SK-N-SH (cell line): ENCODE measurements at regions not wholly inside any gene's neighbourhood (a gene's known extent, or its start where the extent isn't known, plus 50 kb on each side); places are given as distances from the start of the nearest gene placed in this dataset.

Experiments
- CTCF ChIA-PET: fragments of 300-600, 350-600 bp; formaldehyde crosslinking; extraction: SDS; loops from one replicate; lab custom pipeline; 2021; lab: Yijun Ruan, JAX
- POLR2A ChIA-PET: fragments of 350-600 bp; sonication (Branson Sonifier 250); formaldehyde crosslinking; extraction: SDS; loops from one replicate; lab custom pipeline; 2020; ENCODE audit warnings: antibody characterized with exemption, inconsistent platforms; lab: Yijun Ruan, JAX
- DNase-seq: peaks from one replicate; pipeline ENCODE4 v3.0.0; 2012
- H2AFZ ChIP-seq: fragments of 200-600 bp; sonication (generic); 2 replicates; pipeline ENCODE4 v1.8.1; 2016; ENCODE audit warnings: antibody characterized with exemption, mild to moderate bottlenecking, low read depth
- H3F3A ChIP-seq: fragments of 200-600 bp; sonication (generic); replicated peaks from 2 replicates; pipeline ENCODE3; 2016; ENCODE audit warnings: antibody characterized with exemption, mild to moderate bottlenecking; ENCODE audit not compliant: insufficient read depth
- H3K27ac ChIP-seq, 2 experiments: fragments of 200-500 bp in 1 of 2; fragments of 200-600 bp in 1 of 2; sonication (Bioruptor generic) in 1 of 2; sonication (generic), shearing (Covaris generic) in 1 of 2; 2 replicates each; pipeline versions ENCODE4 v1.5.1 to v1.6.1; 2014 to 2016; ENCODE audit warnings: low read depth in 2 of 2, inconsistent platforms in 1 of 2, low read length in 1 of 2, mild to moderate bottlenecking in 1 of 2, mixed read lengths in 1 of 2
- H3K27me3 ChIP-seq: fragments of 200-600 bp; sonication (generic), shearing (Covaris generic); 2 replicates; pipeline ENCODE4 v1.6.1; 2016; ENCODE audit warnings: mixed run types; ENCODE audit not compliant: insufficient read depth
- H3K36me3 ChIP-seq, 2 experiments: fragments of 200-500 bp in 1 of 2; fragments of 200-600 bp in 1 of 2; sonication (Bioruptor generic) in 1 of 2; sonication (generic) in 1 of 2; replicated peaks in 1 of 2; 2 replicates each; pipeline versions ENCODE3 to v1.5.1; 2014 to 2016; ENCODE audit warnings: low read length in 1 of 2, mild to moderate bottlenecking in 1 of 2; ENCODE audit not compliant: insufficient read depth in 2 of 2, control insufficient read depth in 1 of 2
- H3K4me1 ChIP-seq, 2 experiments: fragments of 200-500 bp in 1 of 2; fragments of 200-600 bp in 1 of 2; sonication (Bioruptor generic) in 1 of 2; sonication (generic), shearing (Covaris generic) in 1 of 2; 2 replicates each; pipeline versions ENCODE4 v1.5.1 to v1.6.1; 2014 to 2016; ENCODE audit warnings: low read depth in 1 of 2, low read length in 1 of 2, mixed run types in 1 of 2; ENCODE audit not compliant: insufficient read depth in 2 of 2, control insufficient read depth in 1 of 2
- H3K4me2 ChIP-seq: fragments of 200-600 bp; sonication (generic), shearing (Covaris generic); 2 replicates; pipeline ENCODE4 v1.6.1; 2017; ENCODE audit warnings: mixed run types
- H3K4me3 ChIP-seq, 2 experiments: fragments of 200-500 bp in 1 of 2; fragments of 200-600 bp in 1 of 2; sonication (Bioruptor generic) in 1 of 2; sonication (generic), shearing (Covaris generic) in 1 of 2; 2 replicates each; pipeline versions ENCODE4 v1.5.1 to v1.8.1; 2014 to 2016; ENCODE audit warnings: low read depth in 2 of 2, inconsistent platforms in 1 of 2, low read length in 1 of 2, mild to moderate bottlenecking in 1 of 2, mixed read lengths in 1 of 2, moderate library complexity in 1 of 2
- H3K79me2 ChIP-seq: fragments of 200-600 bp; sonication (generic); 2 replicates; pipeline ENCODE4 v1.8.1; 2017; ENCODE audit warnings: mild to moderate bottlenecking; ENCODE audit not compliant: insufficient read depth
- H3K9ac ChIP-seq: fragments of 200-600 bp; sonication (generic); 2 replicates; pipeline ENCODE4 v1.6.1; 2017; ENCODE audit warnings: mixed run types
- H3K9me2 ChIP-seq: fragments of 200-600 bp; sonication (generic); 2 replicates; pipeline ENCODE4 v1.6.1; 2017; ENCODE audit warnings: mixed run types
- H3K9me3 ChIP-seq: fragments of 200-600 bp; sonication (generic); 2 replicates; pipeline ENCODE4 v1.6.1; 2017; ENCODE audit warnings: mixed run types, mild to moderate bottlenecking, moderate library complexity
- H4K20me1 ChIP-seq: fragments of 200-600 bp; sonication (generic); 2 replicates; pipeline ENCODE4 v1.6.1; 2017; ENCODE audit warnings: mild to moderate bottlenecking, mixed run types; ENCODE audit not compliant: insufficient read depth
- ELF1 ChIP-seq: IDR thresholded peaks from 2 replicates; pipeline ENCODE4 v1.4.0; 2012
- FOXJ3 ChIP-seq: sonication (generic); formaldehyde crosslinking; IDR thresholded peaks from 2 replicates; pipeline ENCODE4 v1.5.1; 2020; ENCODE audit warnings: mild to moderate bottlenecking, missing genetic modification reagents
- GABPA ChIP-seq: IDR thresholded peaks from 2 replicates; pipeline ENCODE4 v1.4.0; 2012; ENCODE audit warnings: low read depth, mild to moderate bottlenecking
- GATA2 ChIP-seq: sonication (generic); formaldehyde crosslinking; IDR thresholded peaks from 2 replicates; pipeline ENCODE4 v1.5.0; 2020; ENCODE audit warnings: mild to moderate bottlenecking, missing genetic modification reagents
- MXI1 ChIP-seq: IDR thresholded peaks from 2 replicates; pipeline ENCODE4 v1.6.1; 2012; ENCODE audit warnings: mild to moderate bottlenecking, low read depth, low read length, improper control_type of control experiment
- NFIC ChIP-seq: IDR thresholded peaks from 2 replicates; pipeline ENCODE4 v1.4.0; 2012; ENCODE audit warnings: borderline replicate concordance
- NRF1 ChIP-seq: IDR thresholded peaks from 2 replicates; pipeline ENCODE4 v1.6.1; 2012; ENCODE audit warnings: low read depth, mild to moderate bottlenecking, low read length
- POLR2AphosphoS5 ChIP-seq: IDR thresholded peaks from 2 replicates; pipeline ENCODE4 v1.6.1; 2012; ENCODE audit warnings: low read depth, low read length
- RFX5 ChIP-seq: IDR thresholded peaks from 2 replicates; pipeline ENCODE4 v1.6.1; 2012; ENCODE audit warnings: mild to moderate bottlenecking, improper control_type of control experiment, low read length
- SMC3 ChIP-seq: IDR thresholded peaks from 2 replicates; pipeline ENCODE4 v1.6.1; 2012; ENCODE audit warnings: low read depth, low read length, improper control_type of control experiment
- TAF1 ChIP-seq: IDR thresholded peaks from 2 replicates; pipeline ENCODE4 v1.6.1; 2012; ENCODE audit warnings: low read depth, mild to moderate bottlenecking, low read length, moderate library complexity, borderline replicate concordance
- YY1 ChIP-seq: IDR thresholded peaks from 2 replicates; pipeline ENCODE4 v1.4.0; 2012; ENCODE audit warnings: low read depth, mild to moderate bottlenecking
- WGBS: methylation state at CpG from one replicate; pipeline ENCODE4 v1.1.6; 2017; ENCODE audit warnings: low lambda C conversion rate; 5-methylcytosine and 5-hydroxymethylcytosine counted together
- TF ChIP-seq, protein P1 (sequence below): IDR thresholded peaks from 2 replicates; pipeline ENCODE4 v1.4.0; 2012; ENCODE audit warnings: low read depth, borderline replicate concordance
- TF ChIP-seq, protein P2 (sequence below): IDR thresholded peaks from 2 replicates; pipeline ENCODE4 v1.4.0; 2012; ENCODE audit warnings: low read depth, borderline replicate concordance
- TF ChIP-seq, protein P3 (sequence below): fragments of 200-600 bp; sonication (generic); IDR thresholded peaks from 2 replicates; pipeline ENCODE4 v1.6.1; 2017; ENCODE audit warnings: antibody characterized with exemption, mild to moderate bottlenecking, moderate library complexity

DNA sequence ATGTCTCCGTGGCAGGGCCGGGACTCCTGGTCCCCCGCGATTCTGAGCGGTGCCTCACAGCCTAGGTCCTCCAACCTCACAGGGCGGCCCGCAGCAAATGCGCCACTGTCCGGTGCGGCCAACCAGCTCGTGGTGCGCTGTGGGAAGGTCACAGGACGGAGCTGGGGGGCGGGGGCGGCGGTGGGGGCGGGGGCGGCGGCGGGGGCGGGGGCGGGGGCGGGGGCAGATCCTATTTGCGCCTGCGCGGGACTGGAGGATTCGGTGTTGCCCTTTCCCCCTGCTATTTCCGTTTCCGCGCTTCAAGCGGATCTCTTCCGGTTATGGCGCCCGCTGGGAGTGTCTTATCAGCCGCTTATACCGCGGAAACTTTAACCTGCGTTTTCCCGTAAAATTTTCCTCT lies 106.7 kb upstream of the SNRPN start:
- peak overlapping the region; percentile 40 to 58; a peak in 3 of 4 replicates for H3K4me3 ChIP-seq
- 37% methylated on average over 20 of the region's 39 CpGs for WGBS
- H2AFZ ChIP-seq: peak overlapping the region; percentile 75
- peak; percentile 85 for TF ChIP-seq GABPA
- TF ChIP-seq, protein P1, sequence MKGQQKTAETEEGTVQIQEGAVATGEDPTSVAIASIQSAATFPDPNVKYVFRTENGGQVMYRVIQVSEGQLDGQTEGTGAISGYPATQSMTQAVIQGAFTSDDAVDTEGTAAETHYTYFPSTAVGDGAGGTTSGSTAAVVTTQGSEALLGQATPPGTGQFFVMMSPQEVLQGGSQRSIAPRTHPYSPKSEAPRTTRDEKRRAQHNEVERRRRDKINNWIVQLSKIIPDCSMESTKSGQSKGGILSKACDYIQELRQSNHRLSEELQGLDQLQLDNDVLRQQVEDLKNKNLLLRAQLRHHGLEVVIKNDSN: no peak
- TF ChIP-seq ELF1: 0 out of 2 replicates have a peak, but pooled peaks have one; percentile 37
- no peak for TF ChIP-seq TAF1
- no peak for TF ChIP-seq GATA2 (CRISPR knock-in tag)
- peak; percentile 31; the same call in 1 of the 2 replicates for TF ChIP-seq NRF1
- no peak for TF ChIP-seq RFX5
- peak; percentile 84; the same call in 1 of the 2 replicates for TF ChIP-seq YY1
- TF ChIP-seq POLR2AphosphoS5: peak; percentile 43; the same call in 1 of the 2 replicates
- TF ChIP-seq MXI1: no peak
- POLR2A ChIA-PET: no interaction called here
- H3K36me3 ChIP-seq: no peaks in the 10 kb centered on the region
- no peaks in the 10 kb centered on the region for H3K4me1 ChIP-seq
- peak; percentile 63 for DNase-seq
- no peaks in the 10 kb centered on the region for H3K27me3 ChIP-seq
- 0 out of 2 replicates have a peak overlapping the region, but pooled peaks have one; percentile 44 for H3K4me2 ChIP-seq
- H4K20me1 ChIP-seq: no peaks in the 10 kb centered on the region
- CTCF ChIA-PET: no interaction called here
- no peaks in the 10 kb centered on the region for H3K9me2 ChIP-seq
- 0 out of 2 replicates have a peak overlapping the region, but pooled peaks have one; percentile 29 for H3K9ac ChIP-seq
- no peaks in the 10 kb centered on the region for H3F3A ChIP-seq
- no peaks in the 10 kb centered on the region for H3K9me3 ChIP-seq
- H3K79me2 ChIP-seq: no peaks in the 10 kb centered on the region
- H3K27ac ChIP-seq: no peak overlapping the region

DNA sequence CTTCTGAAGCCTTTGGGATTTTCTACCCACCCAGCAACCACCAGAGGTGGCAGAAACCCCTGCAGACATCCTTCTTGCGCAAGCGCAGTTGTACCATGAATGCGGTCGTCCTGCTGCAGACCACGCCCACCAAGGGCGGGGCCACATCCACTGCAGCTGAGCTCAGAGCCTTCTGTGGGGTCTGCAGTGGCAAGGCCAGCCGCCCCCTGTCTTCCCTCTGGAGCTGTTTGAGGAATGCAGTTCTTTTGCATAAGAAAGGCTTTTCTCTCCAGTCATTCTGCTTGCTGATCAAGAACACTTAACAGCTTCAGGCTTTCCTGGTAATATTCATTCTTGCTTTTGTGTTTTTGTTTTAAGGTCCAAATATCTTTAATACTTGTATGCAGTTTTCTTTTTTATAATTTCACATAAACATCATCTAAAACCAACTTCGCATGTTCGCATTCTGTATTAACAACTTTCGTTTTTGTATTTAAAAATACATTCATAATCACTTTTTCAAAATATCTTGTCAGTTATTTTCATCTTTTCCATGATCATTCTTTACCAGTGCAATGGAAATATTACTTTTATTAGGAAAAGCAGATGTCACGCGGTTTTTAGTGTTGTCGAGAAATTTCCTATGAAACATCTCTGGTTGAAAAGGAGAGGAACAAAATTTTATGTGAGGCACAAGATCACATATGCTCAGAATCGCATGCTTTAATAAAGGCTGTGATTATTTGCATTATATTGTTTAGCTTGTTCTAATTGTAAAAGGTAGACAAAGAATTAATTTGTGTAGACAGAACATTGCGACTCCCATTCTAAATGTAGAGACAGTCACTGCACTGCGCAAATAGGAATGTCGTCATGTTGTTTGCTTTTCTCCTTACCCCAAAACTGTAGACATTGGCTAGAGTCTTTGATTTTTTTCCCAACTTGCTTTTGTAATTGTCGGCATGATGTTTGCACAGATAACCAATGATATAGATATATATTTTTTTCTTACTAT lies 98.1 kb upstream of the SNRPN start:
- 22% methylated on average over 18 of the region's 18 CpGs for WGBS
- Histone ChIP-seq H3K9ac (peak overlapping the region; percentile 68; the same call in 1 of the 2 replicates), H4K20me1 (no peaks in the 10 kb centered on the region), H3K9me3 (no peaks in the 10 kb centered on the region), H3K27ac (peak overlapping the region in 1 of 2 experiments; percentile 92; a peak in 2 of 4 replicates), H3K4me3 (peak overlapping the region; percentile 38 to 57; a peak in 3 of 4 replicates), H3K36me3 (no peaks in the 10 kb centered on the region), H3K4me2 (peak overlapping the region; percentile 75), H3F3A (peaks cover 30% of the 10 kb centered on the region), H2AFZ (0 out of 2 replicates have a peak overlapping the region, but pooled peaks have one; percentile 11), H3K4me1 (peaks cover 0 to 3% of the 10 kb centered on the region in 2 experiments; a peak in 2 of 4 replicates), H3K79me2 (peaks cover 4% of the 10 kb centered on the region; the same call in 1 of the 2 replicates), H3K27me3 (no peaks in the 10 kb centered on the region), H3K9me2 (no peaks in the 10 kb centered on the region)
- TF ChIP-seq YY1 (no peak), NFIC (no peak), TAF1 (0 out of 2 replicates have a peak, but pooled peaks have one; percentile 9), SMC3 (no peak), NRF1 (peak; percentile 44; the same call in 1 of the 2 replicates), FOXJ3 (no peak), POLR2AphosphoS5 (peak; percentile 27; the same call in 1 of the 2 replicates), GABPA (no peak)
- TF ChIP-seq, protein P2, sequence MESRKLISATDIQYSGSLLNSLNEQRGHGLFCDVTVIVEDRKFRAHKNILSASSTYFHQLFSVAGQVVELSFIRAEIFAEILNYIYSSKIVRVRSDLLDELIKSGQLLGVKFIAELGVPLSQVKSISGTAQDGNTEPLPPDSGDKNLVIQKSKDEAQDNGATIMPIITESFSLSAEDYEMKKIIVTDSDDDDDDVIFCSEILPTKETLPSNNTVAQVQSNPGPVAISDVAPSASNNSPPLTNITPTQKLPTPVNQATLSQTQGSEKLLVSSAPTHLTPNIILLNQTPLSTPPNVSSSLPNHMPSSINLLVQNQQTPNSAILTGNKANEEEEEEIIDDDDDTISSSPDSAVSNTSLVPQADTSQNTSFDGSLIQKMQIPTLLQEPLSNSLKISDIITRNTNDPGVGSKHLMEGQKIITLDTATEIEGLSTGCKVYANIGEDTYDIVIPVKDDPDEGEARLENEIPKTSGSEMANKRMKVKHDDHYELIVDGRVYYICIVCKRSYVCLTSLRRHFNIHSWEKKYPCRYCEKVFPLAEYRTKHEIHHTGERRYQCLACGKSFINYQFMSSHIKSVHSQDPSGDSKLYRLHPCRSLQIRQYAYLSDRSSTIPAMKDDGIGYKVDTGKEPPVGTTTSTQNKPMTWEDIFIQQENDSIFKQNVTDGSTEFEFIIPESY: no peak
- TF ChIP-seq, protein P3, sequence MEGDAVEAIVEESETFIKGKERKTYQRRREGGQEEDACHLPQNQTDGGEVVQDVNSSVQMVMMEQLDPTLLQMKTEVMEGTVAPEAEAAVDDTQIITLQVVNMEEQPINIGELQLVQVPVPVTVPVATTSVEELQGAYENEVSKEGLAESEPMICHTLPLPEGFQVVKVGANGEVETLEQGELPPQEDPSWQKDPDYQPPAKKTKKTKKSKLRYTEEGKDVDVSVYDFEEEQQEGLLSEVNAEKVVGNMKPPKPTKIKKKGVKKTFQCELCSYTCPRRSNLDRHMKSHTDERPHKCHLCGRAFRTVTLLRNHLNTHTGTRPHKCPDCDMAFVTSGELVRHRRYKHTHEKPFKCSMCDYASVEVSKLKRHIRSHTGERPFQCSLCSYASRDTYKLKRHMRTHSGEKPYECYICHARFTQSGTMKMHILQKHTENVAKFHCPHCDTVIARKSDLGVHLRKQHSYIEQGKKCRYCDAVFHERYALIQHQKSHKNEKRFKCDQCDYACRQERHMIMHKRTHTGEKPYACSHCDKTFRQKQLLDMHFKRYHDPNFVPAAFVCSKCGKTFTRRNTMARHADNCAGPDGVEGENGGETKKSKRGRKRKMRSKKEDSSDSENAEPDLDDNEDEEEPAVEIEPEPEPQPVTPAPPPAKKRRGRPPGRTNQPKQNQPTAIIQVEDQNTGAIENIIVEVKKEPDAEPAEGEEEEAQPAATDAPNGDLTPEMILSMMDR: 0 out of 2 replicates have a peak, but pooled peaks have one; percentile 12
- POLR2A ChIA-PET: no interaction called here
- peak; percentile 52 for DNase-seq
- CTCF ChIA-PET: interaction anchor here (0.6 kb wide), 1 partner anchor 147 kb away, joined by 3 read pairs; no protein-coding TSS in a partner anchor
